ENCODE measurements at regions not wholly inside any gene's neighbourhood (a gene's known extent, or its start where the extent isn't known, plus 50 kb on each side); places are given as distances from the start of the nearest gene placed in this dataset.

- TF ChIP-seq CHD7 (IDR thresholded peaks at IDR 0.05; ENCODE audit: insufficient replicate concordance, low read length) (no peak), TEAD4 (IDR thresholded peaks at IDR 0.05; ENCODE audit: low read depth, low read length) (no peak), ATF3 (IDR thresholded peaks at IDR 0.05; ENCODE audit: insufficient read depth, low read depth, low read length) (no peak), MAFK (IDR thresholded peaks at IDR 0.05; ENCODE audit: low read depth, low read length) (no peak), ASH2L (IDR thresholded peaks at IDR 0.05; ENCODE audit: low read length) (no peak), EZH2 (IDR thresholded peaks at IDR 0.05; ENCODE audit: low read depth, low read length, severe bottlenecking) (no peak), ZNF274 (IDR thresholded peaks at IDR 0.05; ENCODE audit: borderline replicate concordance, extremely low read depth, low read length) (no peak), FOSL1 (IDR thresholded peaks at IDR 0.05; ENCODE audit: insufficient read depth, low read depth, low read length) (no peak), EGR1 (IDR thresholded peaks at IDR 0.05; ENCODE audit: borderline replicate concordance, low read depth, low read length) (no peak)
Observed at GRCh38 chr6:122861594-122861993, 72.5 kb downstream of the SMPDL3A start (continued).

Measured in H1 (cell line).